ENCODE measurements at regions not wholly inside any gene's neighbourhood (a gene's known extent, or its start where the extent isn't known, plus 50 kb on each side); places are given as distances from the start of the nearest gene placed in this dataset.
A peak's percentile ranks its signal among the peaks of the same experiment; 100 is the strongest.

- DNase-seq: no peak
Measured at GRCh38 chr12:91377436-91377835, 194.8 kb upstream of the DCN start.

DNA sequence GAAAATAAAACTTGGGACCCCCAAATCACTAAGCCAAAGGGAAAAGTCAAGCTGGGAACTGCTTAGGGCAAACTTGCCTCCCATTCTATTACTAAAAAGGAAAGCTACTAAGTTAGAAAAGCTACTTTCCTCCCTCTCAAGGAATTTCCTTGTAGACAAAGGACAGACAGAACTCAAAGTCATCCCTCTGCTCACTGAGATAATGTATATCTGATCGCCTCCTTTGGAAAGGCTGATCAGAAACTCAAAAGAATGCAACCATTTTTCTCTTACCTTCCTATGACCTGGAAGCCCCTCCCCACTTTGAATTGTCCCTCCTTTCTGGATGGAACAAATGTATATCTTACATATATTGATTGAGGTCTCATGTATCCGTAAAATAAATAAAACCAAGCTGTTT, 190.5 kb upstream of the DCN start:
- DNase-seq: no peak

- DNase-seq: no peak
Measured at GRCh38 chr12:91370086-91370868, 187.7 kb upstream of the DCN start.

GRCh38 chr12:91368613-91369012, 186.0 kb upstream of the DCN start:
- DNase-seq: no peak

- DNase-seq: no peak
Measured at GRCh38 chr12:91367234-91367849, 184.7 kb upstream of the DCN start.

DNA sequence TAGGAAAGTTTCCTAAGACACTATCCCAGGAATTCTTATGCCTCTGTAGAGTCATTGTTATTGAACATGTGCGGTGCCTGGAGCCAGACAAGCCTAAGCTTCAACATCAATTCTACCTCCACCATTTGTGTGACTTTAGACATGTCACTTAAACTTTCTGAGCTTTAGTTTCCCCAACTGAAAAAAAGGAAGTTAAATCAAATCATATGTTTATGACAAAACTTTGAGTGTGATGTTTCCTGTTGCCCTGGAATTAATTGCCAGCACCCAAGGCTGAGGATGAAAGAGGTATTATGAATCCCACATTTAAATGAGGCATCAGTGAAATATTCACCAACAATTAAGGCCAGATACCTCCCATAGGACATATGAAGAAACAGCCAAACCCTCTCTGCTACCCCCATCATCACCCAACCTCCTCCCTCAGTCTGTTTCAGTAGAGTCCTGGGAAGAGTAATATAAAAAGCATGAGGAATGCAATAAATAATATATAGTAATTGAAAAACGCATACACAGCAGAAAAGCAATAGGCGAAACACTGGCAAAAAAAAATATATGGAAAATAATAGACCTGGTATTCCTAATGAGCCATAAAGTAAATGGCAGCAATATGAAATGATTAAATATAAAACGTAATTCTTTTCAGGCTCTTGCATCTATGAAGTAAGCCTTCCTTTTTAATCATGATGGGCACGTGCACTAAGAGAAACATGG, 182.0 kb upstream of the DCN start:
- DNase-seq: no peak

DNA sequence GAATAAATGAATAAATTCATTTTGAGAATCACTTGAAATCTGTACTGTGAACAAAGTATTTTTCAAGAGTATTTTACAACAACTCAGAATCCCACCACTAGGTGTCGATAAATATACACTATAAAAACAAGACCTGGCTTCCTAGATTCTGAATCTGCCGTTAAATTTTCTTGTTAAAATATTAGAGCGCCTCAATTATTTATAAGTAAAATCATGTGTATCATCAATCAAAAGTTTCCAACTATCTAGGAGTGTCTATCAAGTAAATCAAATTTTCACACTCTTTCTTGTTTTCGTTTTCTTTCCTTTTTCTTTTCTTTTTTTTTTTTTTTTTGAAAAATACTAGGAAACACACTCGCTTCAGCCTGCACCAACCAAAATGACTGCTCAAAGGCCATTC, 179.2 kb upstream of the DCN start:
- peak; percentile 22 for DNase-seq

GRCh38 chr12:91357381-91357780, 174.8 kb upstream of the DCN start:
- no peak for DNase-seq

GRCh38 chr12:91356405-91356804, 173.8 kb upstream of the DCN start:
- DNase-seq: no peak

DNA sequence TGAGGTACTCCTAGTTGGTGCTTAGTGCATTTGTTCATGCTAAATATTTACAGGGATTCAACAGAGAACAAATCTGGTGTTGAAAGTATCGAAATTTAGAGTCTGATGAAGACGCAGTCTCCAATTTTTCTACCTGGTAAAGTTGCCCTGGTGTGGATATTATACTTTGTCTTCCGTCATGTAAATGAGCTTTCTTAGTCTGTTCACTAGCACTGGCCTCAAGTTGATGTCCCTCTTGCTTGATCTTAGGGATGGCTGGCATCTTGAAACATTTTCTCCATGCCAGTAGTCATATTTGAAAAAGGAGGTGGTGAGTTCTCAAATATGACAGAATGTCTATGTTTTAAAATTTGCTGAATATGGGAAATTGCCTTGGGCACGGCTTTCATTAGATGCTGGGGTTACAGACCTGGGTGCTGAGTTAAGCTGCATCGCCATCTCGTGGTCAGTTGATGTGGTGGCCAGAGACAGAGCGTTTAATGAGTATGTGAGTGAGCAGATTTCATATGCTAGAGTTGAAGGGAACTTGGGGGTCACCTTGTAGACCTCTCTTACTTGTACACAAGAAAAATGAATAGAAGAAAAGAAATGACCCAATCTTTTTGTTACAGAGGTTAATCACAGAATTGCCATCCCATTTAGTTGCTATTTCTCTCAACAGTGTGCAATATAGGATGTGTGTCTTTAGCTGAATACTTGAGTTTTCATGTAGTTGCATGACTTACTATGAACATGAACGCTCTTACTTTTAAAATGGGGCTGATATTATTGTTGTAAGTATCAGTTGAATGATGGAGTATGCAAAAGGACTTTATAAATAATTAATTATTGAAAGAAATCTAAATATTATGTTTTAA, 172.8 kb upstream of the DCN start:
- DNase-seq: peak; percentile 29

GRCh38 chr12:91353266-91353665, 170.6 kb upstream of the DCN start:
- DNase-seq: no peak

GRCh38 chr12:91349476-91349875, 166.9 kb upstream of the DCN start:
- no peak for DNase-seq

DNA sequence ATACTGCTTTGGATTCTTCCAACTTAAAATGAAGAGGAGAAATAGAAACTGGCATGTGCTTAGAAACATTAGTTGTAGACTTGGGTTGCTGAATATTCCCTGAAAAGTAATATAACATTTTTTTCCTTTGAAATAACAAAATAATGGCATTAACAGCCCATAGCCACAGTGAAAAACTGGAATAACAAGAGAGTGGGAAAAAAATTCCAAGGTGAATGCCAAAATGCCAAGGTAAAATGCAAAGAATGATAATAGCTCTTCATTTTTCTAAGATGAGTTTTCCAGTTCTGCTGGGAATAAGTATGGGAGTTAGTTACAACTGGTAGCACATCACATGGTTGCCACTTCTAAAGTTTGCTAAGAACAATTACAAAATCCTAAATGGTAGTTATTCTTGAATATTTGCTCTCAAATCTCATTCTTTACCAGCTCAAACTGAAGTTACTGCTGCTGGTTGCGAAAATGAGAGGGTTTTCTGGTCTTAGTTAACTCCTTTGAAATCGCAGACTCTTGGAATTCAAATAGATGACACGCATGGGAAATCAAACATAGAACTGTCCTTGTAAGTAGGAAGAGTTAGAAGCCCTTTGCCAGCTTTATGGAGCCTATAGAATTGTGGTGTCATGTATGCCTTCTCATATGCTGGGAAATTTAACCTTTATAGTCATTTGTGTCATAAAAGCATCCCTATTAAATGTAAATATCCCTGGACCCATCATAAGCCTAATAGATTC, 165.0 kb upstream of the DCN start:
- no peak for DNase-seq

DNA sequence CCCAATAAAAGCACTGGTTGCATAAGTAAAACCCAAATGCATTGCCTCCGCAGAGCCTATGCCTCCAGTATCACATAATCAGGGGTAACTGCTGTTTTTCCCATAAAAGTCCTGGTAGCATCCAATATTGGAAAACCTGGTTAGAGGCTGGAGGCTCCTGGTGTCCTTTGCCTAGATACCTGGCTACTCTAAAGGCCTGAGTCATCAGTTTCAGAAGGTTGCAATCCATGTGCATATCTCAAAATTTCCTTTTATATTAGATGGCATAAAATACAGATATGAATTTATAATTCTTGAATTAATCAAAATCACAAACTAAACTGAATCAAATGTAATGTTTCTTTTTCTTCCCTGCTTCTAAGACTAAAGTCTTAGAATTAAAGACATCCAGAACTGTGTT, 164.2 kb upstream of the DCN start:
- no peak for DNase-seq

DNA sequence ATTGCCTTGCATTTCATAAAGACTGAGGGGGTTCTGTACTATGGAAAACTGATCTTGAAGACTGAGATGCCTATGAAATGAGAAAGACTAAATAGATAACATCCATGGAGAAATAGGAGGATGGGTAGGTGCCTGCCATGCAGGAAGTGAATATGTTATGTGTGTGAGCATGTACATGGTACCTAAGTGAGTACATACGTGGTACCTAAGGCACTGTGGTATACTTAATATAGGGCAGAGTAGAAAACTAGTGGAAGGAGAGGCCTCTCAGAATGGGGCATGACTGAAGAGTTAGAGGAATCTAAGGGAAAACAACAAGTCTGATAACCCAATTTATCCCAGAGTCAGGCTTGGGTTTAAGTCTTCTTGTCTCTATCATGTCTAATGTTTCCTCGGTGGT, 161.8 kb upstream of the DCN start:
- no peak for DNase-seq

- no peak for DNase-seq
Measured at GRCh38 chr12:91343010-91343409, 160.4 kb upstream of the DCN start.

DNA sequence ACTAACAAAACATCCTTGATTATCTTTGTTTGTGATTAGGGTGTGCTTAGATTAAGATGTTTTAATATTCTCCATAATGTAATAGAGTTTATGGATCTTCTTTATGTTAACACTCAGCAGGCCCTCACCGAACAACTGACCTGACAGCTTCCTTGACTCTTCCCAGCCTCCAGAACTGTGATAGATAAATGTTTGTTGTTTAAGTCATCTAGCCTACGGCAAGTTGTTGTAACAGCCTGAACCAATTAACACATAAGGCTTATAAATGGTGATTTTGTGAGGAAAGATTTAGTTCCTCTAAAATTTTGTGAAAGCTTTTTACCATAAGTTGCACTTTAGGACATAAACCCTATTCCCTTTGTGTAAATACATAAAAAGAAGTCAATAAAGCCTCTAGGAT, 156.5 kb upstream of the DCN start:
- DNase-seq: no peak

- DNase-seq: no peak
Measured at GRCh38 chr12:91335699-91336098, 153.1 kb upstream of the DCN start.

DNA sequence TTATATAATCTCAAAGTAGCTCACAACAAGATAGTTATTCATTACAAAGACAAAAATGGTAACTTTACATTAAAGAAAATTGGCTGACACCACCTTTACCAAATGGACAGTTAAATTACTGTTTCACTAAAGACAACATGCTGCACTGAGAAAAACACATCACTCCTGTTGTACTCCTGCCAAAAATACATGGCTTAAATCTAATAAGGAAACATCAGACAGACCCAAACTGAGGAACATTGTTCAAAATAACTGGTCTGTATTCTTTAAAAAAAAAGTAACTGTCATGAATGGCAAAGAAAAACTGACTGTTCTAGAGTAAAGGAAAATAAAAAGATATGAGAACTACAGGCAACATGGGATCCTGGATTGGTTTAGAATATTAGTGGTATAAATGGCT, 151.3 kb upstream of the DCN start:
- no peak for DNase-seq

- no peak for DNase-seq
Measured at GRCh38 chr12:91332302-91332701, 149.7 kb upstream of the DCN start.

DNA sequence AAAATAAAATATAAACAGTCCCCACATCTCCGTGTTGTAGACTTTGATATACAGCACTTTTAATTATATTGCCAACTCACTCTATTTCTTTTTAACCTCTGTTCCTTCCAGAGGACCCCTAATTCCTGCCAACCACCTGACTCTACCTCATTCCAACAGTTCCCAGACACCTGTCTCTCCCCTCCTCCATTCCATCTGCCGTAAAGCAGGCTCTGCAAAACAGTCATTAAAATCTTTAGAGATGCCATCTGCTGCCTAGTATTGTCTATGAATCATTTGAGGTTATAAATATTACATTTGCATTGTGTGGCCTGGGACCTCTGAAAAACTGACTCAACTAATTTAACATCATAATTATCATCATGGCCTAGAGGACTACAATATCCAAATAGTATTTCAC, 148.8 kb upstream of the DCN start:
- DNase-seq: no peak

DNA sequence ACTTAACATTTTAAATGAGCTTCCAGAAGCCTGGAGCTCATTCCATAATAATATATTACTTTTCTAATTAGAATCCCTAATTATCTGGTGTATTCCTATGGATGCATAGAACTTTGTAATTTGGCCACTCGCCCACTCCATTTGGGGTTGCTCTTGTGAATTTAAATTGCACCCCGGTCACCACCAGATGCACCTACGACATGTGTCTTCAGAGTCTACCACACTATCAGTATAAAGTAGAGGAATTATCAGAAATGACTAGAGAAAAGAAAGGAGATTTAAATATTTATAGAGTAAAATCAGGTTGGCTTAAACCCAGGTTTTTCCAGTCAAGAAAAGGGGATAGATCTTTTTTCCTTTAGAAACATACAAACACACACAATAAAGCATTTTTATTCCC, 145.8 kb upstream of the DCN start:
- DNase-seq: no peak

GRCh38 chr12:91327889-91328288, 145.3 kb upstream of the DCN start:
- DNase-seq: no peak

All from NCI-H1436 (cell line).